ENCODE measurements at regions not wholly inside any gene's neighbourhood (a gene's known extent, or its start where the extent isn't known, plus 50 kb on each side); places are given as distances from the start of the nearest gene placed in this dataset.

DNA sequence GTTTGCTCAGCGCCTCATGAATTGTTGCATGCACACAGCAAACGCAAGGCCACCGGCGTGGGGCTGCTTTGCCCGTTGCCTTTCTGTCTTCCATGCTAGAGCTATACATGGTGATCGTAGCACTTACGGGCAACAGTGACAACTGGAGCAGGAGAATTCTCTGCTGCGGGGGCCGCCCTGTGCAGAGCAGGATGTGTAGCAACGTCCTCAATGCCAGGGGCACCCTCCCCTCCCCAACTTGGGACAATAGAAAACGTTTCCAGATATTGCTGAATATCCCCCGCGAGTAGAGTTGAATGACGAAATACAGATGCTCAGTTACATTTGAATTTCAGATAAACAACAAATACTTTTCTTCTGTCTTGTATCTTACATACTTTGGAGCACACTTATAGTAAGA, 198.7 kb downstream of the TFAP2C start:
- TF ChIP-seq, protein P1, sequence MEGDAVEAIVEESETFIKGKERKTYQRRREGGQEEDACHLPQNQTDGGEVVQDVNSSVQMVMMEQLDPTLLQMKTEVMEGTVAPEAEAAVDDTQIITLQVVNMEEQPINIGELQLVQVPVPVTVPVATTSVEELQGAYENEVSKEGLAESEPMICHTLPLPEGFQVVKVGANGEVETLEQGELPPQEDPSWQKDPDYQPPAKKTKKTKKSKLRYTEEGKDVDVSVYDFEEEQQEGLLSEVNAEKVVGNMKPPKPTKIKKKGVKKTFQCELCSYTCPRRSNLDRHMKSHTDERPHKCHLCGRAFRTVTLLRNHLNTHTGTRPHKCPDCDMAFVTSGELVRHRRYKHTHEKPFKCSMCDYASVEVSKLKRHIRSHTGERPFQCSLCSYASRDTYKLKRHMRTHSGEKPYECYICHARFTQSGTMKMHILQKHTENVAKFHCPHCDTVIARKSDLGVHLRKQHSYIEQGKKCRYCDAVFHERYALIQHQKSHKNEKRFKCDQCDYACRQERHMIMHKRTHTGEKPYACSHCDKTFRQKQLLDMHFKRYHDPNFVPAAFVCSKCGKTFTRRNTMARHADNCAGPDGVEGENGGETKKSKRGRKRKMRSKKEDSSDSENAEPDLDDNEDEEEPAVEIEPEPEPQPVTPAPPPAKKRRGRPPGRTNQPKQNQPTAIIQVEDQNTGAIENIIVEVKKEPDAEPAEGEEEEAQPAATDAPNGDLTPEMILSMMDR (conservative IDR thresholded peaks at IDR 0.05; ENCODE audit: low read length): no peak
- TF ChIP-seq EZH2phosphoT487 (IDR thresholded peaks at IDR 0.05; ENCODE audit: borderline replicate concordance, low read depth, low read length): no peak

Data from OCI-LY7 (cell line).